ENCODE measurements at regions not wholly inside any gene's neighbourhood (a gene's known extent, or its start where the extent isn't known, plus 50 kb on each side); places are given as distances from the start of the nearest gene placed in this dataset.

GRCh38 chr13:33512880-33513554 is 227.5 kb upstream of the STARD13 start:
- ChIA-PET SMC1A (ENCODE audit: uncharacterized antibody, unreplicated experiment) (interaction anchor here (0.7 to 1.6 kb wide), 5 partner anchors 24 to 211 kb away, joined by 3 to 10 read pairs (median 4); no protein-coding TSS in a partner anchor), POLR2A (interaction anchor here (0.6 kb wide), 1 partner anchor 1547 kb away, joined by 3 read pairs; no protein-coding TSS in a partner anchor), RAD21 (ENCODE audit: unreplicated experiment) (no interaction called here), CTCF (interaction anchor here (1.6 to 3.1 kb wide), 3 partner anchors 13 to 285 kb away, joined by 6 to 30 read pairs (median 8); no protein-coding TSS in a partner anchor)
- WGBS (ENCODE audit: insufficient coverage, insufficient replicate concordance, low lambda C conversion rate, missing lambda C conversion rate) = 75% methylated on average over 2 of the region's 2 CpGs
- no peaks in the 10 kb centered on the region for H3K27me3 ChIP-seq (replicated peaks in 1 of 2; ENCODE audit: control insufficient read depth in 2 of 2, insufficient read depth in 2 of 2, low read length in 1 of 2)
- no peaks in the 10 kb centered on the region for H3K79me2 ChIP-seq (ENCODE audit: control insufficient read depth, insufficient read depth, low read length)
- no peaks in the 10 kb centered on the region for H3K4me1 ChIP-seq (ENCODE audit: control insufficient read depth, insufficient read depth, low read length)
- no peak for FAIRE-seq
- no peaks in the 10 kb centered on the region for H3K9me3 ChIP-seq (replicated peaks; ENCODE audit: control insufficient read depth, insufficient read depth, low read length)
- no peak overlapping the region for H2AFZ ChIP-seq (ENCODE audit: control insufficient read depth, low read depth, low read length)
- H4K20me1 ChIP-seq (ENCODE audit: control insufficient read depth, insufficient read depth) = no peaks in the 10 kb centered on the region
- TF ChIP-seq HCFC1 (IDR thresholded peaks at IDR 0.05; ENCODE audit: low read length) = no peak
- TF ChIP-seq BCL11A (IDR thresholded peaks at IDR 0.05; ENCODE audit: low read depth, low read length) = no peak
- no peak for TF ChIP-seq ETV6 (conservative IDR thresholded peaks at IDR 0.05 in 1 of 2, IDR thresholded peaks at IDR 0.05 in 1 of 2; ENCODE audit: borderline replicate concordance in 1 of 2, low read depth in 1 of 2)
- TF ChIP-seq MEF2B (IDR thresholded peaks at IDR 0.05; ENCODE audit: partially characterized antibody, poor library complexity, severe bottlenecking) = no peak
- no peak for TF ChIP-seq PML (IDR thresholded peaks at IDR 0.05; ENCODE audit: low read length)
- TF ChIP-seq CHD2 (IDR thresholded peaks at IDR 0.05; ENCODE audit: borderline replicate concordance, low read depth, low read length) = no peak
- TF ChIP-seq SUPT20H (IDR thresholded peaks at IDR 0.05; ENCODE audit: borderline replicate concordance, control insufficient read depth, low read depth, low read length) = no peak
- no peak for TF ChIP-seq EZH2 (IDR thresholded peaks at IDR 0.05; ENCODE audit: borderline replicate concordance, control insufficient read depth, low read depth, low read length)
- TF ChIP-seq ATF3 (IDR thresholded peaks at IDR 0.05; ENCODE audit: borderline replicate concordance, extremely low read depth, low read depth, low read length) = no peak
- TF ChIP-seq IRF3 (IDR thresholded peaks at IDR 0.05) = no peak
- no peak for TF ChIP-seq STAT3 (IDR thresholded peaks at IDR 0.05; ENCODE audit: low read depth, low read length)
- no peak for TF ChIP-seq SMAD1 (IDR thresholded peaks at IDR 0.05; ENCODE audit: low read depth, partially characterized antibody)
- no peak for TF ChIP-seq MLLT1 (IDR thresholded peaks at IDR 0.05)
- no peak for TF ChIP-seq KAT2A (conservative IDR thresholded peaks at IDR 0.05; ENCODE audit: control insufficient read depth, low read depth, low read length)
- TF ChIP-seq POU2F2 (IDR thresholded peaks at IDR 0.05; ENCODE audit: borderline replicate concordance, low read depth, low read length) = no peak
- TF ChIP-seq EGR1 (IDR thresholded peaks at IDR 0.05; ENCODE audit: borderline replicate concordance in 1 of 2, low read depth in 2 of 2, low read length in 2 of 2) = no peak
- DNase-seq (ENCODE audit: low read depth, low spot score) = no peak
- H3K27ac ChIP-seq (ENCODE audit: control insufficient read depth, insufficient read depth) = no peak overlapping the region
- no peak overlapping the region for H3K4me2 ChIP-seq (ENCODE audit: control insufficient read depth, insufficient read depth)
- intact Hi-C loops (cut with micrococcal nuclease; ENCODE audit: unreplicated experiment) (no loop called here), in situ Hi-C loops (cut with MboI) (no loop called here)
- no peaks in the 10 kb centered on the region for H3K36me3 ChIP-seq (ENCODE audit: control insufficient read depth in 2 of 2, insufficient read depth in 2 of 2, low read length in 1 of 2)
- H3K4me3 ChIP-seq = no peak overlapping the region
- BruUV-seq (replicated peaks) = no TSS peak
- no peak overlapping the region for H3K9ac ChIP-seq (ENCODE audit: control insufficient read depth, insufficient read depth, low read length)
- ATAC-seq = no peak

All from GM12878 (cell line).